ENCODE measurements at regions not wholly inside any gene's neighbourhood (a gene's known extent, or its start where the extent isn't known, plus 50 kb on each side); places are given as distances from the start of the nearest gene placed in this dataset.

DNA sequence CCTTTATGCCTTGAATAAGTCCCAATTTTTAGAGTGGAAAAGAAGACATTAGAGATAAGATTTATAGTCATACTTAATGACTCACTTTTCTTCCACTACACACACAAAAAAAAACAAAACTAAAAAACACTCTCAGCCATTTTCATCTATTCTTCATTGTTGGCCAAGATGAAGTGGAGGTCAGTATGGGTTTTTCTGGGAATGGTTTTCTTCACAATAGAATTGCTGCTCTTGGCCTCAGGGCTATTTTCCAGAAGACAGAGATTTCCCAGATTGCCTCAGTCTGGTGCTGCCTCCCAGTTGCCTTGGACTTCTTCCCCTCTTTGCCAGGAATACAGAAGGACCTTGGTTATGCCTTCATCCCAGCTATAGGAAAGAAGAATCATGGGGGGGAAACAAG, 463.7 kb downstream of the TMEM232 start:
- Histone ChIP-seq H3K36me3 (ENCODE audit: insufficient read depth, low read length) (no peaks in the 10 kb centered on the region), H2AFZ (ENCODE audit: low read length) (no peak overlapping the region), H3K27me3 (ENCODE audit: low read length) (0 out of 2 replicates have a peak, but pooled peaks cover 2% of the 10 kb centered on the region)

DNA sequence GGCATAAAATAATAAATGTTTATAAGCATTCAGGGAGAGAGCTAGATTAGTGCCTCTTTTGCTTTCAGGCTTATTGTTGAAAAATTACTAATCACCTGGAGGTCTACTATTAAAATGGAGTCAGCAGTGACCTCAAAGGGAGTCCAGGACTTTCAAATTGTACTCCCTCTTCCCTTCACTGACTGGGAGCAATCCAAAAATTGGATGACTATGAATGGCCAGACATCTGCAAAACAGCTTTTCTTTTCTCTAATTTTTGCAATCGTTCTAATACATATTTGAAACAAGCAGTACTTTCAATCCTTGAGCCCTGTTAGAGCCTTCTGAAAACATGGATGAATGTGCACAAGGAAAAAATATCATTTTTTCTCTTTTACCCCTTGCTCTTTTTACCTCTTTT, 461.8 kb downstream of the TMEM232 start:
- H3K9me3 ChIP-seq (ENCODE audit: low read length) = no peaks in the 10 kb centered on the region

More for the DNA sequence above, 463.7 kb downstream of the TMEM232 start:
- H3K9ac ChIP-seq (ENCODE audit: low read length) = no peak overlapping the region
- no peaks in the 10 kb centered on the region for H3K4me1 ChIP-seq (ENCODE audit: low read length)
- H3K27ac ChIP-seq (ENCODE audit: low read length) = no peak overlapping the region
- DNase-seq = no peak
- no peaks in the 10 kb centered on the region for H3K9me3 ChIP-seq (ENCODE audit: low read length)
- H3K4me2 ChIP-seq (ENCODE audit: low read depth, low read length, poor library complexity, severe bottlenecking) = no peak overlapping the region
- no peaks in the 10 kb centered on the region for H3K79me2 ChIP-seq (ENCODE audit: low read length)
- H4K20me1 ChIP-seq (ENCODE audit: insufficient read depth, low read depth, low read length) = no peaks in the 10 kb centered on the region
- H3K9me2 ChIP-seq (replicated peaks; ENCODE audit: insufficient read depth, low read length) = no peaks in the 10 kb centered on the region
- no peak overlapping the region for H3K4me3 ChIP-seq (ENCODE audit: low read length)

DNA sequence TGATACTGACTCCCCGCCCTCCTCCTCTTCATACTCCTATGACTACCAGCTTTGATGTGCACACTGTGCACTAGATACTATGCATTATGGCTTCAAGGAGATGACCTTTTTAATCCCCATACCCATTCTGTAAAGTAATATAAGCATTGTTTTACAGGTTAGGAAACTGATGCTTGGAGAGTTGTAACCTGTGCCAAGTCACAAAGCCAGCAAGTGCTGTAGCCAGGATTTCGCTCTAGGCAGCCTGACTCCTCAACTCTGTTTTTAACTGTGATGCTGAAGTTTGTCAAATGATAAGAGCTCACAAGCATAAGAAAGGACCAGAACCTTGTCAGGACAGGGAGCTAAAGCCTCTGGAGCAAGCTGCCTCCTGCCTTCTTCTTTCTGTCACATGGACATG, 461.3 kb downstream of the TMEM232 start:
- Histone ChIP-seq H3K9ac (ENCODE audit: low read length) (no peak overlapping the region), H3K79me2 (ENCODE audit: low read length) (no peaks in the 10 kb centered on the region), H3K4me3 (ENCODE audit: low read length) (no peak overlapping the region), H3K9me2 (replicated peaks; ENCODE audit: insufficient read depth, low read length) (no peaks in the 10 kb centered on the region), H3K36me3 (ENCODE audit: insufficient read depth, low read length) (no peaks in the 10 kb centered on the region), H3K9me3 (ENCODE audit: low read length) (no peaks in the 10 kb centered on the region), H3K4me1 (ENCODE audit: low read length) (no peaks in the 10 kb centered on the region), H4K20me1 (ENCODE audit: insufficient read depth, low read depth, low read length) (no peaks in the 10 kb centered on the region), H3K27ac (ENCODE audit: low read length) (no peak overlapping the region), H3K4me2 (ENCODE audit: low read depth, low read length, poor library complexity, severe bottlenecking) (no peak overlapping the region), H2AFZ (ENCODE audit: low read length) (no peak overlapping the region), H3K27me3 (ENCODE audit: low read length) (0 out of 2 replicates have a peak, but pooled peaks cover 2% of the 10 kb centered on the region)
- DNase-seq = no peak

More for the DNA sequence above, 461.8 kb downstream of the TMEM232 start:
- no peak overlapping the region for H3K4me3 ChIP-seq (ENCODE audit: low read length)
- no peak overlapping the region for H3K4me2 ChIP-seq (ENCODE audit: low read depth, low read length, poor library complexity, severe bottlenecking)
- H3K27me3 ChIP-seq (ENCODE audit: low read length) = 0 out of 2 replicates have a peak, but pooled peaks cover 2% of the 10 kb centered on the region
- no peaks in the 10 kb centered on the region for H3K9me2 ChIP-seq (replicated peaks; ENCODE audit: insufficient read depth, low read length)
- no peak overlapping the region for H3K27ac ChIP-seq (ENCODE audit: low read length)
- H3K4me1 ChIP-seq (ENCODE audit: low read length) = no peaks in the 10 kb centered on the region
- no peaks in the 10 kb centered on the region for H3K36me3 ChIP-seq (ENCODE audit: insufficient read depth, low read length)
- H3K9ac ChIP-seq (ENCODE audit: low read length) = no peak overlapping the region
- H2AFZ ChIP-seq (ENCODE audit: low read length) = no peak overlapping the region
- H4K20me1 ChIP-seq (ENCODE audit: insufficient read depth, low read depth, low read length) = no peaks in the 10 kb centered on the region
- H3K79me2 ChIP-seq (ENCODE audit: low read length) = no peaks in the 10 kb centered on the region
- DNase-seq = no peak

DNA sequence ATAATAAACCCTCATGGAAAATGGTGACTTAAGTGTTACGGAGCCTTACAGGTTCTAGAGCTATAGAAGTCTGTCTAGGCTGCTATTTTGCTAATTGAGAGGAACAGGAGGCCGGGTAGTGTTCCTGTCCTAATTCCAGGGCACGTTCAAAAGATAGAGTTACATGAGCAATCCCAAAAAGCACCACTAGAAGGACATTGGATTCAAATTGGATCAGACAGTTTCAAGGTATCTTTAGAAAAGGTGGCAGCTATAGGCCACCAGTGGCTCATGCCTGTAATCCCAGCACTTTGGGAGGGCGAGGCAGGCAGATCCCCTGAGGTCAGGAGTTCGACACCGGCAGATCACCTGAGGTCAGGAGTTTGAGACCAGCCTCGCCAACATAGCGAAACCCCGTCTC, 458.8 kb downstream of the TMEM232 start:
- no peaks in the 10 kb centered on the region for H3K79me2 ChIP-seq (ENCODE audit: low read length)
- H3K4me3 ChIP-seq (ENCODE audit: low read length) = no peak overlapping the region
- H3K9ac ChIP-seq (ENCODE audit: low read length) = no peak overlapping the region
- H3K27me3 ChIP-seq (ENCODE audit: low read length) = no peaks in the 10 kb centered on the region
- no peak overlapping the region for H2AFZ ChIP-seq (ENCODE audit: low read length)
- no peaks in the 10 kb centered on the region for H3K36me3 ChIP-seq (ENCODE audit: insufficient read depth, low read length)
- H3K9me2 ChIP-seq (replicated peaks; ENCODE audit: insufficient read depth, low read length) = no peaks in the 10 kb centered on the region
- H3K9me3 ChIP-seq (ENCODE audit: low read length) = no peaks in the 10 kb centered on the region
- H4K20me1 ChIP-seq (ENCODE audit: insufficient read depth, low read depth, low read length) = no peaks in the 10 kb centered on the region
- H3K4me1 ChIP-seq (ENCODE audit: low read length) = no peaks in the 10 kb centered on the region
- no peak overlapping the region for H3K4me2 ChIP-seq (ENCODE audit: low read depth, low read length, poor library complexity, severe bottlenecking)
- DNase-seq = no peak
- H3K27ac ChIP-seq (ENCODE audit: low read length) = no peak overlapping the region

DNA sequence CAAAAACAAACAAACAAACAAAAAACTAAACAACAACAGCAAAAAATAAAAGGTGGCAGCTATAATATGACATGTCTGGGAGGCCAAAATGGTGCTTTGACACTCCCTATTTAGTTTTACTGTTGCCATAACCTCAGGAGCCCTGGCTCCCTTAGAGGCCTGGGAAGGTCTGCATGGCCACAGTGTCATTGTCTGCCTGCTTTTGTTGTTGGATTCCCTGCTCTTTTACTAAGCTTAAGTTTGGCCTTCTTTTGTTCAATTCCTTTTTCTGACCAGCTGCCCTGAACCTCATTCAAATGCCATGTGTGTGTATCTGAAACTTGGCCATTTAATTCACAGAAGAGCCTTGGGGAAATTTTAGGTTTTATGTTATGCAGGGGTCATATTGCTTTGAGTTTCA, 458.2 kb downstream of the TMEM232 start:
- Histone ChIP-seq H3K4me2 (ENCODE audit: low read depth, low read length, poor library complexity, severe bottlenecking) (no peak overlapping the region), H3K9ac (ENCODE audit: low read length) (no peak overlapping the region), H3K4me3 (ENCODE audit: low read length) (no peak overlapping the region), H3K27me3 (ENCODE audit: low read length) (no peaks in the 10 kb centered on the region), H3K4me1 (ENCODE audit: low read length) (no peaks in the 10 kb centered on the region), H3K9me2 (replicated peaks; ENCODE audit: insufficient read depth, low read length) (no peaks in the 10 kb centered on the region), H3K36me3 (ENCODE audit: insufficient read depth, low read length) (no peaks in the 10 kb centered on the region), H2AFZ (ENCODE audit: low read length) (no peak overlapping the region), H4K20me1 (ENCODE audit: insufficient read depth, low read depth, low read length) (no peaks in the 10 kb centered on the region), H3K27ac (ENCODE audit: low read length) (no peak overlapping the region), H3K79me2 (ENCODE audit: low read length) (no peaks in the 10 kb centered on the region), H3K9me3 (ENCODE audit: low read length) (no peaks in the 10 kb centered on the region)
- DNase-seq = no peak

DNA sequence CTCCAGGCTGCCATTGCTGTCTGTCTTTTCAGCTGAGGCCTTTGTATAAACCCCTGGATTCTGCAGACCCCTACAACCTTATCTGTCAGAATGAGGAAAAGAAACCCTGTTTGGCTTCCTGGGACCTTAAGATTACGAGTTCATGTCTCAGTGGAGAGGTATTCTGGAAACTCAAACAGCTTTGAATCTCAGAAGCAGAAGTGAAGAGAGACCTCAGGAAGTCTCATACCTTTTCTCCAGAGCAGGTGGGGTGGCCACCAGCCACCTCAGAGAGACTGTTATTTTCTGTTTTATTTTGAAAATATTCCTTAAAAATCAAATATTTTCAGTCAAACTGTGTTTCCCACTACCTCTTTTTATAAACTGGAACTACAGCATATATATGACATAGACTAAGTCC, 457.5 kb downstream of the TMEM232 start:
- no peaks in the 10 kb centered on the region for H4K20me1 ChIP-seq (ENCODE audit: insufficient read depth, low read depth, low read length)
- no peaks in the 10 kb centered on the region for H3K27me3 ChIP-seq (ENCODE audit: low read length)
- H2AFZ ChIP-seq (ENCODE audit: low read length) = no peak overlapping the region
- no peak overlapping the region for H3K27ac ChIP-seq (ENCODE audit: low read length)
- no peak overlapping the region for H3K9ac ChIP-seq (ENCODE audit: low read length)
- H3K36me3 ChIP-seq (ENCODE audit: insufficient read depth, low read length) = no peaks in the 10 kb centered on the region
- DNase-seq = no peak
- H3K9me3 ChIP-seq (ENCODE audit: low read length) = no peaks in the 10 kb centered on the region
- H3K79me2 ChIP-seq (ENCODE audit: low read length) = no peaks in the 10 kb centered on the region
- H3K4me3 ChIP-seq (ENCODE audit: low read length) = no peak overlapping the region
- no peak overlapping the region for H3K4me2 ChIP-seq (ENCODE audit: low read depth, low read length, poor library complexity, severe bottlenecking)
- no peaks in the 10 kb centered on the region for H3K4me1 ChIP-seq (ENCODE audit: low read length)
- H3K9me2 ChIP-seq (replicated peaks; ENCODE audit: insufficient read depth, low read length) = no peaks in the 10 kb centered on the region

DNA sequence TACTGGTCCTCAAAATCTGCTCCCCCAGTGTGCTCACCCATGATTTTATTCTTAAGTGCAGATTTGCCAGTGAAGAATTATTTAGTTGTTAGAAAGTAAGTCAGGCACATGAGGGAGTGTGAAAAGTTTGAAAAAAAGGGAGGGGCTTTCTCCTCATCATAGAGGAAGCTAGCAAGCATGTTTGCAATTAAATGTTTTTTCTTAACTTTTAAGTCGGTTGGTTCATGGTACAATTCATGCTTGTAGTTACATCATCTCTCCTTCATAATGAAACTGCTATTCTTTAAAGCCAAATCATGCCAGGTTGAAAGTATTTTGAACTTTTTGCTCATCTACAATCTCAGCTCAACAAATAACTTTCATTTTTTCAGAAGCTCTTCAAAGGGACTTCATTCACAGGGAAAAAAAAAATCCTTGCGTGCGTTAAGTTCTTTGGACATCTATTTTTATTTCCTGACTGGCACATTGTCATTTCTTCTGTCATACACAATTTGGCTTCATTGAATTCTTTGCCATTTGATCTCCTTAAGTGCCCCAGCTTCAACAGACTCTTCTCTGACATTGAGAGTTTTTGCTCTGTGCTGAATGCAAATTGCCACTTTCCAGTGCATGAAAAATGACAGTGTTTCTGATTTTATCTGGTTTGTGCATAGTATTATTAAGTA, 456.9 kb downstream of the TMEM232 start:
- H3K27ac ChIP-seq (ENCODE audit: low read length) = no peak overlapping the region
- H3K4me3 ChIP-seq (ENCODE audit: low read length) = no peak overlapping the region
- no peaks in the 10 kb centered on the region for H3K9me3 ChIP-seq (ENCODE audit: low read length)
- no peak for DNase-seq
- no peaks in the 10 kb centered on the region for H3K9me2 ChIP-seq (replicated peaks; ENCODE audit: insufficient read depth, low read length)
- H3K27me3 ChIP-seq (ENCODE audit: low read length) = no peaks in the 10 kb centered on the region
- H2AFZ ChIP-seq (ENCODE audit: low read length) = no peak overlapping the region
- H4K20me1 ChIP-seq (ENCODE audit: insufficient read depth, low read depth, low read length) = no peaks in the 10 kb centered on the region
- no peak overlapping the region for H3K4me2 ChIP-seq (ENCODE audit: low read depth, low read length, poor library complexity, severe bottlenecking)
- no peak overlapping the region for H3K9ac ChIP-seq (ENCODE audit: low read length)
- H3K79me2 ChIP-seq (ENCODE audit: low read length) = no peaks in the 10 kb centered on the region
- no peaks in the 10 kb centered on the region for H3K36me3 ChIP-seq (ENCODE audit: insufficient read depth, low read length)
- no peaks in the 10 kb centered on the region for H3K4me1 ChIP-seq (ENCODE audit: low read length)

DNA sequence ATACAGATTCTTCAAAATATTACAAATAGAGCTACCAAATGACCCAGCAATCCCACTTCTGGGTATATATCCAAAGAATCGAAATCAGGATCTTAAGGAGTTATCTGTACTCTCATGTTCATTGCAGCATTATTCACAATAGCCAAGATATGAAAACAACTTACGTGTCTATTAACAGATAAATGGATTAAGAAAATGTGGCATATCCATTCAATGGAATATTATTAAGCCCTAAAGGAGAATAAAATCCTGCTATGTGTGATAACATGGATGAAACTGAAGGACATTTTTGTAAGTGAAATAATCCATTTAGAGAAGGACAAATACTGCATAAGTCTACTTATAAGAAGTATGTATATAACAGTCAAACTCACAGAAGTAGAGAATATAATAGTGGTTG, 450.6 kb downstream of the TMEM232 start:
- Histone ChIP-seq H3K27me3 (ENCODE audit: low read length) (no peaks in the 10 kb centered on the region), H3K9me2 (replicated peaks; ENCODE audit: insufficient read depth, low read length) (0 out of 2 replicates have a peak, but pooled peaks cover 3% of the 10 kb centered on the region), H3K36me3 (ENCODE audit: insufficient read depth, low read length) (no peaks in the 10 kb centered on the region), H3K9ac (ENCODE audit: low read length) (no peak overlapping the region), H3K27ac (ENCODE audit: low read length) (no peak overlapping the region), H3K4me2 (ENCODE audit: low read depth, low read length, poor library complexity, severe bottlenecking) (no peak overlapping the region), H2AFZ (ENCODE audit: low read length) (no peak overlapping the region), H3K79me2 (ENCODE audit: low read length) (no peaks in the 10 kb centered on the region), H3K4me3 (ENCODE audit: low read length) (no peak overlapping the region), H3K4me1 (ENCODE audit: low read length) (no peaks in the 10 kb centered on the region), H3K9me3 (ENCODE audit: low read length) (peaks cover 8% of the 10 kb centered on the region; the same call in 1 of the 2 replicates), H4K20me1 (ENCODE audit: insufficient read depth, low read depth, low read length) (no peaks in the 10 kb centered on the region)
- DNase-seq = no peak

Measured in Karpas-422 (cell line).